Hepatocyte (in vitro differentiated cells): ENCODE measurements at regions not wholly inside any gene's neighbourhood (a gene's known extent, or its start where the extent isn't known, plus 50 kb on each side); places are given as distances from the start of the nearest gene placed in this dataset.
A peak's percentile ranks its signal among the peaks of the same experiment; 100 is the strongest.

Experiments
- DNase-seq: peaks from one replicate; pipeline ENCODE4 v3.0.0-alpha.2; 2016; ENCODE audit warnings: low spot score
- H2AFZ ChIP-seq: fragments of 200-600 bp; sonication (generic); 2 replicates; pipeline ENCODE4 v1.6.0; 2016; ENCODE audit warnings: antibody characterized with exemption, mild to moderate bottlenecking
- H3K27ac ChIP-seq: fragments of 200-600 bp; sonication (generic); 2 replicates; pipeline ENCODE4 v1.5.1; 2016; ENCODE audit warnings: mild to moderate bottlenecking
- H3K27me3 ChIP-seq: fragments of 200-600 bp; sonication (generic); 2 replicates; pipeline ENCODE4 v1.6.1; 2016
- H3K36me3 ChIP-seq: fragments of 200-600 bp; sonication (generic); replicated peaks from 2 replicates; pipeline ENCODE4 v1.5.1; 2016; ENCODE audit warnings: low read depth; ENCODE audit not compliant: insufficient read depth
- H3K4me1 ChIP-seq: fragments of 200-600 bp; sonication (generic); 2 replicates; pipeline ENCODE4 v1.5.1; 2016; ENCODE audit warnings: mild to moderate bottlenecking, moderate library complexity; ENCODE audit not compliant: insufficient read depth
- H3K4me2 ChIP-seq: fragments of 200-600 bp; sonication (generic); 2 replicates; pipeline ENCODE4 v1.6.0; 2016
- H3K4me3 ChIP-seq: fragments of 200-600 bp; sonication (generic); 2 replicates; pipeline ENCODE4 v1.5.1; 2016; ENCODE audit warnings: mild to moderate bottlenecking
- H3K79me2 ChIP-seq: fragments of 200-600 bp; sonication (generic); 2 replicates; pipeline ENCODE4 v1.6.0; 2017; ENCODE audit warnings: mild to moderate bottlenecking
- H3K9me2 ChIP-seq: fragments of 200-600 bp; sonication (generic); replicated peaks from 2 replicates; pipeline ENCODE4 v1.6.0; 2017; ENCODE audit warnings: mild to moderate bottlenecking; ENCODE audit not compliant: insufficient read depth
- H3K9me3 ChIP-seq: fragments of 200-600 bp; sonication (generic); 2 replicates; pipeline ENCODE4 v1.5.1; 2016; ENCODE audit warnings: low read depth, mild to moderate bottlenecking
- H4K20me1 ChIP-seq: fragments of 200-600 bp; sonication (generic); 2 replicates; pipeline ENCODE4 v1.6.0; 2016; ENCODE audit warnings: mild to moderate bottlenecking; ENCODE audit not compliant: insufficient read depth, poor library complexity, severe bottlenecking
- EZH2 ChIP-seq: fragments of 200-600 bp; sonication (generic); IDR thresholded peaks from 2 replicates; pipeline ENCODE4 v1.6.1; 2016; ENCODE audit warnings: antibody characterized with exemption, mild to moderate bottlenecking, borderline replicate concordance
- EZH2phosphoT487 ChIP-seq: fragments of 200-600 bp; sonication (generic); IDR thresholded peaks from one replicate; pipeline ENCODE4 v1.6.1; 2018; ENCODE audit warnings: antibody characterized with exemption, mild to moderate bottlenecking, low read depth, moderate library complexity; ENCODE audit not compliant: unreplicated experiment, severe bottlenecking
- WGBS: methylation state at CpG from one replicate; pipeline ENCODE4 v1.1.6; 2016; ENCODE audit warnings: low lambda C conversion rate; ENCODE audit errors: missing lambda C conversion rate; 5-methylcytosine and 5-hydroxymethylcytosine counted together
- TF ChIP-seq, protein P1 (sequence below): fragments of 200-600 bp; sonication (generic); IDR thresholded peaks from 2 replicates; pipeline ENCODE4 v1.5.1; 2016; ENCODE audit warnings: antibody characterized with exemption, mild to moderate bottlenecking; ENCODE audit not compliant: poor library complexity

DNA sequence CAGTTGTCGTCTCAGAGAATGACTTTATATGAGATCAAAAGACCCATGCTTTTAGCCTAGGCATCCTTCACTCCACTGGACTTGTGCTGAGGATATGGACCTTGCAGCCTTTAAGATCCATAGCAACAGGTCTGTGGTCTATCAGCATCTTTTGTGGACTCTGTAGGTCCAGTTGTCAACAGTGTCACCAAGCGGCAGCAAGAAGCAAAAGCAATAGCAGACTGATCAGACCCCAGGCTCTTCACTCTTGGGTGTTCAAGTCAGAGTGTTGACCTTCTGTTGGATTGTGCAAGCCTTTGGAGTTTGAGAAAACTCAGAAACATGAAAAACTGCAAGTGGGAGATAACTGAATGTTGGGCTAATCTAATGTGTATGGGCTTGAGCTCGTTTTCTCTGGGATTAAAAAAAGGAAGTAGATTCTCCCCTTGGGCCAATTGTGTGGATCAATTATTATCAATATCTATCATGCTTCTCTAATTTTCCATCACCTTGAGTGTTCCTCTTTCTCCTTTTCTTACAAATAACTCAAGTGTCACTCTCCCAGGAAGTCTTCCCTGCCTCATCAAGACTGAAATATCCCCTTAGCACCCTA lies 144.2 kb downstream of the LYPLAL1 start:
- Histone ChIP-seq H2AFZ (no peak overlapping the region), H3K36me3 (no peaks in the 10 kb centered on the region), H3K4me3 (no peak overlapping the region), H3K27me3 (no peaks in the 10 kb centered on the region), H3K79me2 (no peaks in the 10 kb centered on the region), H4K20me1 (no peaks in the 10 kb centered on the region), H3K4me2 (no peak overlapping the region), H3K4me1 (peaks cover under 1% of the 10 kb centered on the region), H3K27ac (no peak overlapping the region), H3K9me3 (no peaks in the 10 kb centered on the region), H3K9me2 (no peaks in the 10 kb centered on the region)
- WGBS, result 40% methylated on average over 3 of the region's 3 CpGs
- peak; percentile 25 for DNase-seq
- TF ChIP-seq EZH2, result no peak
- TF ChIP-seq EZH2phosphoT487, result no peak
- TF ChIP-seq, protein P1, sequence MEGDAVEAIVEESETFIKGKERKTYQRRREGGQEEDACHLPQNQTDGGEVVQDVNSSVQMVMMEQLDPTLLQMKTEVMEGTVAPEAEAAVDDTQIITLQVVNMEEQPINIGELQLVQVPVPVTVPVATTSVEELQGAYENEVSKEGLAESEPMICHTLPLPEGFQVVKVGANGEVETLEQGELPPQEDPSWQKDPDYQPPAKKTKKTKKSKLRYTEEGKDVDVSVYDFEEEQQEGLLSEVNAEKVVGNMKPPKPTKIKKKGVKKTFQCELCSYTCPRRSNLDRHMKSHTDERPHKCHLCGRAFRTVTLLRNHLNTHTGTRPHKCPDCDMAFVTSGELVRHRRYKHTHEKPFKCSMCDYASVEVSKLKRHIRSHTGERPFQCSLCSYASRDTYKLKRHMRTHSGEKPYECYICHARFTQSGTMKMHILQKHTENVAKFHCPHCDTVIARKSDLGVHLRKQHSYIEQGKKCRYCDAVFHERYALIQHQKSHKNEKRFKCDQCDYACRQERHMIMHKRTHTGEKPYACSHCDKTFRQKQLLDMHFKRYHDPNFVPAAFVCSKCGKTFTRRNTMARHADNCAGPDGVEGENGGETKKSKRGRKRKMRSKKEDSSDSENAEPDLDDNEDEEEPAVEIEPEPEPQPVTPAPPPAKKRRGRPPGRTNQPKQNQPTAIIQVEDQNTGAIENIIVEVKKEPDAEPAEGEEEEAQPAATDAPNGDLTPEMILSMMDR, result peak; percentile 41

GRCh38 chr1:219316066-219316465 lies 142.4 kb downstream of the LYPLAL1 start:
- Histone ChIP-seq H3K4me3 (no peak overlapping the region), H3K9me3 (no peaks in the 10 kb centered on the region), H2AFZ (no peak overlapping the region), H3K79me2 (no peaks in the 10 kb centered on the region), H3K9me2 (no peaks in the 10 kb centered on the region), H3K27me3 (no peaks in the 10 kb centered on the region), H3K4me2 (no peak overlapping the region), H3K4me1 (no peaks in the 10 kb centered on the region), H3K27ac (no peak overlapping the region), H4K20me1 (no peaks in the 10 kb centered on the region), H3K36me3 (no peaks in the 10 kb centered on the region)
- no peak for DNase-seq
- WGBS, result 100% methylated on average over 1 of the region's 1 CpG
- TF ChIP-seq EZH2phosphoT487, result no peak
- no peak for TF ChIP-seq EZH2
- TF ChIP-seq, protein P1, result no peak

DNA sequence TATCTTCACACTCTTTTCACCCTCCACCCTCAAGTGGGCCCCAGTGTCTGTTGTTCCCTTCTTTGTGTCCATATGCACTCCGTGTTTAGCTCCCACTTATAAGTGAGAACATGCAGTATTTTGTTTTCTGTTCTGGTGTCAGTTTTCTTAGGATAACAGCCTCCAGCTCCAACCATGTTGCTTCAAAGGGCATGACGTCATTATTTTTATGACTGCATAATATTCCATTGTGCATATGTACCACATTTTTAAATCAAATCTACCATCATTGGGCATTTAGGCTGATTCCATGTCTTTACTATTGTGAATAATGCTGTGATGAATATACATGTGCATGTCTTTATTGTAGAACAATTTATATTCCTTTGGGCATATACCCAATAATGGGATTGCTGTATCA lies 140.3 kb downstream of the LYPLAL1 start:
- no peaks in the 10 kb centered on the region for H3K9me2 ChIP-seq
- H3K9me3 ChIP-seq, result no peaks in the 10 kb centered on the region
- H3K4me3 ChIP-seq, result no peak overlapping the region
- WGBS, result 88% methylated on average over 2 of the region's 2 CpGs
- no peak overlapping the region for H3K4me2 ChIP-seq
- H2AFZ ChIP-seq, result no peak overlapping the region
- H3K79me2 ChIP-seq, result no peaks in the 10 kb centered on the region
- no peaks in the 10 kb centered on the region for H3K36me3 ChIP-seq
- H4K20me1 ChIP-seq, result no peaks in the 10 kb centered on the region
- H3K4me1 ChIP-seq, result no peaks in the 10 kb centered on the region
- TF ChIP-seq EZH2phosphoT487, result no peak
- H3K27me3 ChIP-seq, result no peaks in the 10 kb centered on the region
- peak overlapping the region; percentile 61 for H3K27ac ChIP-seq
- no peak for DNase-seq

GRCh38 chr1:219312967-219313366 lies 139.3 kb downstream of the LYPLAL1 start:
- Histone ChIP-seq H3K9me3 (no peaks in the 10 kb centered on the region), H3K4me3 (no peak overlapping the region), H3K36me3 (no peaks in the 10 kb centered on the region), H3K27ac (peak overlapping the region; percentile 68), H3K27me3 (no peaks in the 10 kb centered on the region), H2AFZ (no peak overlapping the region), H3K4me2 (no peak overlapping the region), H3K9me2 (no peaks in the 10 kb centered on the region), H3K4me1 (no peaks in the 10 kb centered on the region), H4K20me1 (no peaks in the 10 kb centered on the region), H3K79me2 (no peaks in the 10 kb centered on the region)
- TF ChIP-seq EZH2 (no peak), EZH2phosphoT487 (no peak)
- TF ChIP-seq, protein P1, result no peak
- WGBS, result 47% methylated on average over 3 of the region's 3 CpGs
- DNase-seq, result peak; percentile 45
